ENCODE measurements at regions not wholly inside any gene's neighbourhood (a gene's known extent, or its start where the extent isn't known, plus 50 kb on each side); places are given as distances from the start of the nearest gene placed in this dataset.
"Not testable (repeated sequence)": the region's sequence is repeated elsewhere in the genome, so short reads cannot be mapped to it uniquely, and the experiment has no call there.

GRCh38 chr11:71157676-71158075, 94.7 kb downstream of the SHANK2 start:
- not testable (repeated sequence) for H4K5ac ChIP-seq (ENCODE audit: insufficient read length, low read depth, low read length)

More at GRCh38 chr11:71157676-71158075, 94.7 kb downstream of the SHANK2 start:
- H3K9ac ChIP-seq (replicated peaks in 1 of 4; ENCODE audit: extremely low read depth in 1 of 4, low read depth in 3 of 4, low read length in 3 of 4); FAIRE-seq; H3K56ac ChIP-seq (replicated peaks; ENCODE audit: insufficient read length, low read depth, low read length); H2BK15ac ChIP-seq (ENCODE audit: low read length); H2AK5ac ChIP-seq (ENCODE audit: low read depth, low read length); H3K23me2 ChIP-seq (ENCODE audit: low read depth, low read length); H3K4me3 ChIP-seq (ENCODE audit: extremely low read depth in 1 of 4, insufficient read depth in 2 of 4, low read depth in 3 of 4, low read length in 4 of 4); H3K14ac ChIP-seq (ENCODE audit: insufficient read length); H3K79me1 ChIP-seq (ENCODE audit: low read depth, low read length); H4K8ac ChIP-seq (ENCODE audit: extremely low read depth, insufficient read depth, low read length); H2BK120ac ChIP-seq (replicated peaks; ENCODE audit: low read depth, low read length); H2BK20ac ChIP-seq (ENCODE audit: low read length); POLR2A ChIA-PET (ENCODE audit: partially characterized antibody); H3K18ac ChIP-seq (ENCODE audit: extremely low read depth, low read length); H2AFZ ChIP-seq (ENCODE audit: low read length); H3K27me3 ChIP-seq (replicated peaks in 1 of 4; ENCODE audit: control insufficient read depth in 3 of 4, extremely low read depth in 1 of 4, insufficient read depth in 3 of 4, low read length in 3 of 4); H2BK5ac ChIP-seq (ENCODE audit: low read depth, low read length); DNase-seq (ENCODE audit: low read depth in 1 of 2, low spot score in 2 of 2); H3K4me1 ChIP-seq (replicated peaks in 1 of 4; ENCODE audit: control insufficient read depth in 3 of 4, insufficient read depth in 4 of 4, low read length in 3 of 4); H2BK12ac ChIP-seq (ENCODE audit: low read depth, low read length); H4K20me1 ChIP-seq (replicated peaks in 1 of 2; ENCODE audit: control insufficient read depth in 1 of 2, insufficient read depth in 2 of 2, low read length in 2 of 2); H3K27ac ChIP-seq (ENCODE audit: low read depth, low read length); H3K4ac ChIP-seq (replicated peaks; ENCODE audit: insufficient read length, low read depth, low read length); H3K9me3 ChIP-seq (ENCODE audit: insufficient read depth in 2 of 2, low read depth in 1 of 2, low read length in 1 of 2); H4K91ac ChIP-seq (replicated peaks; ENCODE audit: insufficient read length, low read length); H3K36me3 ChIP-seq (ENCODE audit: control insufficient read depth in 2 of 4, insufficient read depth in 4 of 4, low read length in 3 of 4); H3K4me2 ChIP-seq (ENCODE audit: insufficient read depth in 1 of 2, low read depth in 2 of 2, low read length in 2 of 2); H3K23ac ChIP-seq (ENCODE audit: insufficient read length): not testable (repeated sequence)
- CTCF ChIA-PET (ENCODE audit: partially characterized antibody): interaction anchor here (0.6 kb wide), 1 partner anchor 176 kb away, joined by 3 read pairs; no protein-coding TSS in a partner anchor
- WGBS, 2 experiments (ENCODE audit: extremely low coverage in 1 of 2, insufficient coverage in 1 of 2, insufficient read length in 1 of 2, insufficient replicate concordance in 2 of 2, low coverage in 1 of 2, low lambda C conversion rate in 2 of 2, missing lambda C conversion rate in 1 of 2): 80% methylated on average over 5 of the region's 5 CpGs; no CpG with 5 or more reads in 1 of the 2 experiments
- H3K79me2 ChIP-seq (ENCODE audit: control insufficient read depth in 1 of 2, insufficient read depth in 2 of 2, low read length in 2 of 2): peaks cover 0 to 36% of the 10 kb centered on the region in 2 experiments; a peak in 2 of 4 replicates

Data from H1 (cell line).